HT1080 (cell line): ENCODE measurements at regions not wholly inside any gene's neighbourhood (a gene's known extent, or its start where the extent isn't known, plus 50 kb on each side); places are given as distances from the start of the nearest gene placed in this dataset.
A peak's percentile ranks its signal among the peaks of the same experiment; 100 is the strongest.

Experiments used
- DNase-seq: peaks from one replicate; pipeline ENCODE4 v3.0.0-alpha.2; 2015; ENCODE audit warnings: low read depth

DNA sequence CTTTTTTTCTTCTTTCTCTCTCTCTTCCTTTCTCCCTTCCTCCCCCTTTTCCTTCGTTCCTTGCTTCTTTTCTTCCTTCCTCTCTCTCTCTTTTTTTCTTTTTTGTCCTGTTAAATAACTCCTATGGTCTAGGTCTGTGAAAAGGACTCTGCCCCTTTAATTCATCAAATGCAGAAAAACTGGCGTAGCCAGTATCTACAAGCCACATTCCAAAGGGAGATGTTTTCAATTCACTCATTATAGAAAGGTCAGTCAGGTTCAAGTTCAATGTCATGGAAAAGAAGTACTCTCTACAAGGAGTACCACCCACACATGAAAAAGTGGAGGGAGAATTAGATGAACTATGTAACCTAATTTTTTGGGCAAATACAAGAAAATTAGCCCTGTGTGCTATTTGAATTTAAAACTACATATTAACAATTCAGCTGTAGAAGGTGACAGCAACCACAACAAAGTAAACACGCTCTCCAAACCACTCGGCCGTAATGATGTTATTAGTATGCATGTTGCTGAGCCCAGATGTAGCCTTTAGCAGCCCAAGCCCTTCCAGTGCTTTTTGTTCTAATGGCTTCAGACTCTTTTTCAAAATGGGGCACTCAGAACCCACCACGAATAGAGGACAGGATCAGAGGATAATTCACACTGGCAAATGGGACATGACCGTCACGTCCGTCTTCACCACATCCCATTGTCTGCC lies 735.4 kb upstream of the FANCL start:
- DNase-seq = no peak

DNA sequence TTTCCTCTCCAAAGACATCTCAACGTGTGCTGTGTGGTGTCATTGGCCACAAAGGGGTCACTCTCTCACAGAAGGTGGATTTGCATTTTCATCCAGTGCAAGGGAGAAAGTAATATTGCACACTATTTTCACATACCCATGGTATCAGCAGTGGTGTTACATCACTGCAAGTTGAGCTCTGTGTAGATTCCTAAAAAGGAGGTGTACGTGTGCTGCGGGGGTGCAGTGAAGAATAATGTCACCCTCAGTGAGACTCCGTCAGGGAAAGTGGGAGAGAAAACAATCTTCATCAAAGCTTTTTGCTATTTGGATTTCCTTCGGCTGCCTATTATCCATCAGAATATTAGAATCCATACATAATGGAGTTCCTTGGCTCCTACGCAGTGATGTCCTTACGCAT lies 733.8 kb upstream of the FANCL start:
- DNase-seq = no peak

DNA sequence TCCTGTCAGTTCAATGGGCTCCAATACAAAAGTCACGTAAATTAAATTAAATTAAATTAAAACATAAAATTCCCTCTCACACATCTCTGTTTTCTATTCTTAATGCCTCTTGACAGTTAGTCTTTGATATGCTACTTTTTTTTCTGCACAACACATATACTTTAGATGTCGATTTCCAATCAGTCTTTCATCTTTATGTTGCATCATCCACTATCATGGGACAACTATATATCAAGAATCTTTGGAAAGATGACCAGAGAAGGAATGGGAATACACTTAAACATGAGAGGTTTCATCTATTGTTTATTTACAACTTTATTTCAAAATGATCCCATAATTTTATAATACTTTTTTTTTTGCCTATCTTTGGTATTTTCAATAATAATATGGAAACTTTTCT lies 733.3 kb upstream of the FANCL start:
- no peak for DNase-seq

DNA sequence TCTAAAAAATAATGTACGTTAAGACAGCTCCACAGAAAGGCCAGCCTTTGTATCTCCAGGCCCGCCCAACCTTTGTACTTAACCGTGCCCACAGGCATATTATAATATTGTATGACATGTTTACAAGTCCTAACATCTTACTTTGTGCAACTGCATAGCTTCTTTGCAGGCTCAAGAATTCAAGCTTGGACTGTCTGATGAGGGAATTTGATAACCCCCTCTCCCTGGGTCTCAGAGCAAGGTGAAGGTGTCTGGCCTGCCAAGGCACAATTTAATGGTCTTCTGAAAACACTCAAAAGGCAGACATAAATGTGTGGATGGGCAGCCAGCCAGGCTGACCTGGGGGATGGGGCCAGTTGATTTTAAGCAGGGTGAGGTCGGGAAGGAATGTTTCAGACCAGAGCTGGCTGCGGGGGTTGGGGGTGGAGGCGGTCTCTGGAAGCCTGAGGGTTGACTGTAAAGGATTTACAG lies 732.7 kb upstream of the FANCL start:
- DNase-seq = no peak

DNA sequence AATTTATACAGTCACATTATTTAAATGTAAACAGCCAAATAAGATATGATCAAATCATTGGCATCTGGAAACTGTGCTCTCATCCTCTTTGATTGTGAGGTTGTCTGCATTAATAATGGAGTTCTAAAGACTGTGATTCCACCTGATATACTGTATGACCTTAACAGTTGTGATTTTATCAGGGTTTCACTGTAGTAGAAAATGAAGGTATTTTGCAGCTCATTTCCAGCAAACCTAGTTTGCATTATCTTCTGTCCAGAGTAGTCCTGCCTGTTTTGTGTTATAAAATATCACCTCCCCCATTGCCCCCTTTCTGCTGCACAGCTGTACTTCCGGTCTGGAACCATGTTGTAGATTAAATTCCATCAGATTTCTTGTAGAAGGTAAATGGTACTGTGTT lies 731.6 kb upstream of the FANCL start:
- DNase-seq = no peak

DNA sequence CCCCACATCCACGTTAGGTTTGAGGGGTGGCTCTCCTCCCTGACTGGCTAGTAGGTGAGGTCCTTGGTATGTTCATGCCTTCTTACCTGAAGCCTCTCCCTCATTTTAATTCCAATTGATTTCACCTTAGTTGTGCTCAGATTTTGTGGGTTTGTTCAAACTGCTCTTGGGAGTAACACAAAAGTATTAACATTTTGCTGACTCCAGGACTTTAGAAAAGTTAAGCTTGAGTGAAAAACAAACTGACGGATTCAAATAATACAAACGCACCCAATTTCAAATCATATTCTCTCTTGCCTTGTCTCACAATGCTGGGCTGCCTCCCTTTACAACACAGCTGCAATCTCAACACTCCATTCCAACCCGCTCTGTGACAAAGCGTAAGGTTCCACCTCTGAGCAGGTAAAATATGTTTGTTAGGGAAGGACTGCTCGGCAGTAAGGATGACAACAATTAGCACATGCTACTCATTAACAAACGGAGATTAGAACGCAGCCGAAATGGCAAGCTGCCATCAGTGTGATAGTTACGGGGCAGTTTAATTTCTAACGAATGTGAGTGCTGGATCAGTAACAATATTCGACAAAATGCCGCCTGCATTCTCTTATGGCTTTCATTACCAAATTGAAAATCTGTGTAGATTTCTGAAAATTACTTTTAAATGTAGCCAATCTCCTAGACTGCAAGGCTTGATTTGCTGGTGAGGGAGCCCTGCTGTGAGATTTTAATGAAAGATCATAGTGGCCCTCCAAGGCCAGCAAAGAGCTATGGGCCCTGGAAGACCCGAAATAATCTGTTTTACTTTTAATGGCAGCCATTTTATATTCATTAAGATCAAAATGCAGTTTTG lies 730.6 kb upstream of the FANCL start:
- DNase-seq = no peak

DNA sequence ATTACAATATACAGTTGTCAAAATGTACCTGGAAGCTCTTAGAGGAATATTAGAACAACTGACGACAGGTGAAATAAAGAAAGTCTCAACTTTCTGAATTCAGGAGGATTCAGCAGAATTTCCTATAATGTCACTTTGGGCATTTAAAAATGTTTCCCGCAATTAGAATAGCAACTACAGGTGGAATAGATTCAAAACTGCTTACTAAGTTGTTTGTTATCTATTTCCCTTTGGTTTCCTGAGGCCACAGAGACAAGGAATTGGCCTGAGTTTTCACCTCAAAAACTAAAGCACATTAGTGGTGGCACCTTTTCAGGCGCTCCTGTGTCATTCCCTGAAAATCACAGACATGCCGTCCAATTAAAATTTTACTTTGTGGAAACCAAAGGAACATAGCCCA lies 729.2 kb upstream of the FANCL start:
- DNase-seq = no peak

DNA sequence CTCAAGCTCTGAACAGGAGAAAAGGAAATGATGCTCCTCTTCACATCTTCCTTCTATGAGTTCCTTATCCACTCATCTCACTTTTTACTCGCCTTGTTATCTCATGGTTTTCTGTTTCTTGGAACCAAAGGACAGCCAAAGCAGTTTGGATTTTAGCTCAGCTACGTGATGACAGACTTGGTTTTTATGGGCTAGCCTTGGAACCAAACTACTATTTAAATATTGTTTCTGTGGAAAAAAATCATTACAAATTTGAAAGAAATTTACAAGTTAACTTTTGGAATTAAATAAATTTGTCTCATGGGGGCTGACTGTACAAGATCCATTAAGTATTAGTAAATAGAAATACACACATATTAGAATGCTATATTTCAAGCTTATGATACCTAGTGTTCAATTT lies 727.8 kb upstream of the FANCL start:
- no peak for DNase-seq

DNA sequence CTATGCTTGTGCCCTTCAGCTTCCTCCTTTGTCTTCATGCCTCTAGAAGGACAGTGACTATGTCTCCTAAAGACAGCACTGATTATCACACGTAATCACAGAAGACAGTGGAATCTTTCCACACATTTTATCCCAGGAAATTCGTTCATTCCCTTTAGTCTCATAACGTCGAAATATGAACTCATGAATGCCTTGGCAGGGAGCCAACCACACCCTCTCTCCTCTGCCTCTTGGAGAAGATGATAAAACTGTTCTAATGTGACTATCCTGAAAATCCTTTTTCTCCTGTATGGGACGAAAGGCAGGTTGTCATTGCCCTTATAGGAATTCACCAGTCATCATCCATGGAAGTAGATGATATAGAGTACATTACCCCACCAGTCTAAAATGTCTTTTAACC lies 726.6 kb upstream of the FANCL start:
- no peak for DNase-seq

DNA sequence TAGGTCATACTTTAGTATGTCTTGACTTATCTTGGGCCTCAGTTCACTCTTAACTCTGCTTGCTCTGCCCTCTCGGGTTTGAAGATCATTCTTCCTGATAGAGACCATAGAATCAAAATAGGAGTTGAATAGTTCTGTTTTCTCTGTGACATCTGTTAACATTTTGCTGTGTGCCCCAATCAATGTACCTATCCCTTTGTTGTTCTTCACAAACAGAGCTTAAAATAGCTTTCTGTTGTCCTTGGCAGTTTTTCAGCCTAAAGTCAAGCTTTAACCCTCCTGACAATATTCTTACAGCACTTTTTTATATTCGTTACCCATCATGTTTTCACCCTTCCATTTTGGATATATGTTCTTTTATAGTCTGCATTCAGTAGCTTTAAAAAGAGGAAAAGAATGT lies 724.5 kb upstream of the FANCL start:
- no peak for DNase-seq

DNA sequence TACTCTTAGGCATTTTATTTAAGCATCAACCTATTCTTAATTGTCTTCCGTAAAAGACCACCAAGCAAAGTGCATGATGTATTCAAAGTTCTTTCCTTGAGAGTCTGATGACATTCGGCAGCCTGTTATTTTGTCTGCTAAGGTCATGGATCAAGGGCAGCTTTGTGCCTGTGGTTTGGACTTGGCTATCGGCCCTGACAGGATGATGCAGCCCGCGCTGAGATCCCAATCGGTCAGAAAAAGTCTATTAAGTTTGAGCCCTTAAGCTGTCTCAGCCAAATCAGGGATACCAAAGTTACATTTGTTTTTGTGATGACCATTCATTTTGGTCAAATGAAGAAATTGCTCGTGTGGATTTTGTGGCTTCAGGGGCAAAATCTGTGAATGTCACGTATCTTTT lies 718.9 kb upstream of the FANCL start:
- no peak for DNase-seq

DNA sequence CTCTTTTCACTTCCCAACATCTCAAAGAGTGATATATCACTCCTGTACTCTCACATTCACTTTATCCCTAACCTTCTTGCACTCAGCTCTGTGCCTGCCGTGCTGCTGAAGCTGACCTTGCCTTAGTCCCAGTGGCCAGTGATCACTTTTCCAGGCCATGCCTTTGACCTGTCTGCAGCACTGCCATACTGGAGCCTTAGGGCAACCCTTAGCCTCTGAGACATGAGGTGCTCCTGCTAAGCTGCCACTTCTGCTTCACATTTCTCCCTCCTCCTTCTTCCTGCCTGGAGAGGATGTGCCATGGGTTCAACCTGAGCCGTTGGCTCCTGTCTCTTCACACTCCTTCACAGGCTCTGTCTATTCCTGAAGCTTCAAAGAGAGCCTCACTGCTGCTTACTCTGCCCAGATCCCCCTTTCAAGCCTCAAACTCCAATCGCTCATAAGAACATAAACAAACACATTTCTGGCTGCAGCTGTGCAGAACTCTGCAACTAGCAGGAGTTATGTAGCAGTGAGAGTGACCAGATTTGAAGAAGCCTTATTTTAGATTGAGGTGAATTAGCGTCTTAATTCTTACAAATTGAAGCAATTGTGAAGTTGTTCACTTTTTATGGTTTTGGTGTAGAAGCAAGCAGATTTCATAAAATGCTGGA lies 716.2 kb upstream of the FANCL start:
- DNase-seq = no peak

DNA sequence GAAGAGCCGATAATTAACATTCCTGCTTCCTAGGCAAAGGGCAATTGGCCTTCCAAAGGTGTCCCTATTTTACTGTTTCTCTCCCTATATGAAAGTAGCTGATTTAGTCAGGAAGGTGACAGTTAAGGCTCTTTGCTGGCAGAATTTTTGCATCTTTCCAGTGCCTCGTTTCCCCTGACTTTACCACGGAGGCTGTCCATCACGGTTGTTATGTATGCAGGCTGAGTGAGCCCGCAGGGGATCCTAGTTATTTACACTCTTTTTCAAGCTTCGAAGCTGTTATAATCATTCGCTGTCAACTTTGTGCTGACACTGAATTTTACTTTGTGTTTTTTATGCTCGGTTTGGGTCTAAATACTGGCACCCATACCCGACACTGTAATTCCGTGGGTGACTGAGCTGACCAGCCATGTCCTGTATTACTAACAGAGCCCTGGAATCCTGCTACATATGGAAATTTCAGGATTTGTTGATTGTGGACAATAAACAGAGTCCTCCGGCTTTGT lies 713.8 kb upstream of the FANCL start:
- no peak for DNase-seq

DNA sequence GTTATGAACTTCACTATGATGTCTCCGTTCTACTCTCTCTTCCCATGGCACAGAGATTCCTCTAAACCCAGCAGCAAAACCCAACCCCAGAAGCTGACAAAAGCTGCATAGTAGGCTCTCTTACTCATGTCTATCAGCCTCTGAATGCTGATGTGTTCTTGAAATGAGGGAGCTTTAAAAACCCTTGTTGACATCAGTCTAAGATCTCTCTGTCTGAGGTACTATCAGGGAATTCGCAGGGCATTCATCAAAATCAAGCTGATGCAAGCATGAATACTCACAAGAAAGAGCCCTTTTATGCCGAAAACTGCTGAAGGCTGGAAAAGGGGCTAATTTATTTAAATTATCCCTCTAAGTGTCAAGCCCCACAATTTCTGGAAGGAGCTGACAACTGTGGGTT lies 710.6 kb upstream of the FANCL start:
- no peak for DNase-seq

DNA sequence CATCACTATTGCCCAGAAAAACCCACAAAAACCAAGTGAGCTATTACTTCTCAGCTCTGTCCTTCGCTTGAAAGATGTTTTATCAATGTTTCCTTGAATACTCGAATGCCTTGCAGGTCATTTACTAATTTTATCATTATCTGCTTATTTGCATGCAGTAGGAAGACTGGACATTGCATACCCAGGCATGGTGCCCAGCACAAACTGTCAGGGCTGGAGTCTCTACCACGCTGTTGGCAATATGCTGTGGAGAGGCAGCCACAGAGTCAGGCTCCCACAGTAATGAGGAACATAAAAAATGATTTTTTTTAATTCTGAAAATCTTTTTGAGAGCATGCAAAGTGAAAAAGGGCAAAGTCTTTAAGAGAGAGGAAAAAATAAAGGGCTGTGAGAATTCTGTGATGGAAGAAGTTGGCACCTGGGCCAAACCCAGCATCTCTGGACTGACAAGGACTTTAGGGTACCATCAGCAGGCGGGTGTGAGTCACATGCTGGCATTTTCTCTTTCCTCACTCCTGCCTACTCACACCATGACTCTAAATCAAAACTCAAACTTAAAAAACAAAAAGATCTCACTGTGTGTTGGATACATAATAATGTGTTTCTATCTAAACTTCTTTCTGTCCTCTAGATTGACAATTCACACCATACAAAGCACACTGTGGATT lies 709.8 kb upstream of the FANCL start:
- DNase-seq = no peak

DNA sequence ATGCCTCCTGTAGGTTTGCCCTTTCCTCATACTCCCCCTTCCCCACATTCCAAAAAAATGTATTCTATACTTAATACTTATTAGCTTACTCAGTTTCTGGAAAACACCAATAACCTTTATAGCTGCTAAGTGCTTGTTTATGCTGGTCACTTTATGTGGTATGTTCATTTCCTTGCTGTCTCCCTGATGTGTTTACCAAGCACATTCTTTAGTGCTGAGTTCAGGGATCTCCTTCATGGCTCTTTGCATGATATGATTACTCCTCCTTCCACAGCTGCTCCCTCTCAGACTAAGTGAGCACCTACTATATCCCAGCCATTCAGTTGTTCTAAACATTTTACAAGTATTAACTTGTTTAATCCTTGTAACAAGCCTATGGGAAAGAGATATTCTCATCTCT lies 698.3 kb upstream of the FANCL start:
- peak; percentile 17 for DNase-seq

DNA sequence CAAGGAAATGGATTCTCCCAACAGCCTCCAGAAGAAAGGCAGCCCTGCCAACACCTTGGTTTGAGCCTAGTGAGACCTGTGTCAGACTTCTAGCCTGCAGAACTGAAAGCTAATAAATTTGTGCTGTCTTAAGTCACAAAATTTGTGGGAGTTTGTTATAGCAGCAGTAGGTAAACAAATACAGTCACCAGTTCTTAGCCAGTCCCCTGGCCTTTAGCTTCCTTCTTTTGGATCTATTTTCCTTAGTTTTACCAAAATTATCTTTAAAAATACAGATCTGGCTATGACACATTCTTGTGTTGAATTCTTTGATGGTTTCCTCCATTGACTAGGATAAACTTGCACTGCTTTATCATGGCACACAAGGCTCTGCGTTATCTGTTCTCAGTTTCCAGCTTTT lies 697.9 kb upstream of the FANCL start:
- no peak for DNase-seq

DNA sequence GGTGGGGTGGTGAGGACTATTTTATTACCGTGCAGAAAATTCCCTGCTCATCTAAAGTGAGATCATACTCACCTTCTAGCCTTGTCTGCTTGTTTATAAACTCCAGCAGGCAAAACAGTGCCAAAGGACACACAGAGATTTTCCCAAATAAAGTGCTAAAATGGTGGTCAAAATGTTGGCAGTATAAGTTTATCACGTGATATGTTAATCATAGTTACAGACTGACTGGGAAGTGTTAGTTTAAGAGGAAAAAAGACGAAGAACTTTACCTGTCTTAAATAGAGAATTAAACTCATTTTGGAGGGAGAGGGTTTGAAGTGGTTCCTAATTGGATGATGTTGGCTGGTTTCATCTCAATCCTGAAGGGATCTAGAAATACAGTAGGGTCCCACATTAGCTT lies 691.7 kb upstream of the FANCL start:
- DNase-seq = no peak

DNA sequence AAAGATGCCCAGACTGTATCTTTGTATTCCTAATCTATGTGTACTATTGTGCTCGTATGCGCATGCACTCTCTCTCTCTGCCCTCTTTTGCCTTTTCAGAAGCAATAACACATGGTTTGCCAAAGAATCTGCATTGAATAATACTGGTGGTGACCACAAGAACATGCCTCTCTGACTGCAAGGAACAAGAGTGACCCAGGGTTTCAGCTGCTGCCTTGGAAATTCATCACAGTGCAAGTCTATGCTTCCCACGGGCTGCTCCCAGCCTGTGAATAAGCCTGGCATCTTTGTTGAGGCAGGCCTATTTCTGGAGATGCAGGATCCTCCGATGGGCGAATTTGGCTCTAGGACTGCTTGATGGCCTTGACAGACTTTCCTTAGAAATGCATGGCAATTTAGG lies 689.4 kb upstream of the FANCL start:
- DNase-seq = no peak

DNA sequence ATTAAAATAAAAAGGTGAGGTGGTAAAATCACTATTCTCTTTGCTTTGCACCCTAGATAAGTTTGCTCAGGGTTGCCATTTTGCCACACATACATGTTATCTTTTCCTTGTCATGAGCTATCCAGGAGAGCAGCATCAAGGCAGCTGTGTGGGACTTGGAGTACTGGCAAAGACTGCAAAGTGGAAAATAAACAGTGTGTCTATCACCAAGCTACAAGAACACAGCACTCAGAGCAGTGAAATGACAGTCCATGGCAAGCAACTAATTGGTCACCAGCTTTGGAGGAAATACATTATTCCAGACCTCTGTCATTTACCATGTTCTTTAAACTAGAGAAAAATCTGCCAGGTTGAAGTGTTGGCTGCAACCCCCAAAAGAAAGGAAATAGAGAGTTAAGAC lies 687.8 kb upstream of the FANCL start:
- no peak for DNase-seq

DNA sequence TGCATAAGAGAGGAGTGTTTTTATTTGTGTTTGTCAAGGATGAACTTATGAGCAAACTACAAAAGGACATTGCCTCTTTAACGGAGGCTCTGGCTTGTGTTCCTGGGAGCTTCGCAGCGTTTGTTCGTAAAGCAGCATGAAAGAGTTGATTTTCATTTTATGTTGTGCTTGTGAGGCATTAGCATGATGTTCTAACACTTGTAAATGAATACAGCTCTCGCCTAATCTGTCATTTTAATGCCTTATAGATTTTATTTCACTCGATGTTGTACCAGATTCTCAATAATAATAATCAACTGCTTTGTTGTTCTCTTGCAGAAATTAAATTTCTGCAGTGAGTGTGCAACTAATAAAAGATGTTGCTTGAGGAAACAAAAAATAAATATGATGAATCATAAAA lies 687.3 kb upstream of the FANCL start:
- no peak for DNase-seq

DNA sequence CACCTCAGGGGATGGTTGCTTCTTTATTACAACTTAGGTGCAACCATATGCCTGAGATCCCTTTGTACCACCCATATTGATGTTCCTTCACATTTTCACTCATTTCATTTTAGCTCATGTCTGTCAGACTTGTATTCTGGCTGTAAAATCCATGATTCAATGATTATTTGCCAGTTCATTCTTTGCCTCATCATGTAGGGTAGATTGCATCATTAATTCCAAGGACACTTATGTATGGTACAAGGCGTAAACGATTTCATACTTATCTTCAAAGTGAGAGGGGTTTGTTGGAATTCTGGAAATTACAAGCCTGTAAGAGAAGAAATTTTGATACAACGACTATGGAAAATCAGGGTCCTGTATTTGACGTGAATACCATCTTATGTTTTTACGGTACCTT lies 685.0 kb upstream of the FANCL start:
- no peak for DNase-seq
